ENCODE measurements at regions not wholly inside any gene's neighbourhood (a gene's known extent, or its start where the extent isn't known, plus 50 kb on each side); places are given as distances from the start of the nearest gene placed in this dataset.

- H3K27ac ChIP-seq, result no peak overlapping the region
- TF ChIP-seq CTCF (IDR thresholded peaks at IDR 0.05), result no peak
- intact Hi-C loops (cut with DNase I), result no loop called here
- no peak for DNase-seq
- H3K9me3 ChIP-seq, result no peaks in the 10 kb centered on the region
- H3K36me3 ChIP-seq (ENCODE audit: insufficient read depth in 1 of 2, low read depth in 1 of 2), result no peaks in the 10 kb centered on the region
- no peak for ATAC-seq
- H3K4me3 ChIP-seq, result no peak overlapping the region
- no peaks in the 10 kb centered on the region for H3K27me3 ChIP-seq (ENCODE audit: insufficient read depth in 3 of 3, low read length in 2 of 3)
- 64 to 70% (median 68%) methylated on average over 4 of the region's 4 CpGs for WGBS, 3 donors
- no peaks in the 10 kb centered on the region for H3K4me1 ChIP-seq
Observed at GRCh38 chr7:53245721-53246120, 210.3 kb downstream of the POM121L12 start.

GRCh38 chr7:53246957-53247356, 211.5 kb downstream of the POM121L12 start:
- H3K27me3 ChIP-seq (ENCODE audit: insufficient read depth in 3 of 3, low read length in 2 of 3), result no peaks in the 10 kb centered on the region
- TF ChIP-seq CTCF (IDR thresholded peaks at IDR 0.05), result no peak
- intact Hi-C loops (cut with DNase I), result no loop called here
- ATAC-seq, result no peak
- no peaks in the 10 kb centered on the region for H3K4me1 ChIP-seq
- H3K36me3 ChIP-seq (ENCODE audit: insufficient read depth in 1 of 2, low read depth in 1 of 2), result no peaks in the 10 kb centered on the region
- no peaks in the 10 kb centered on the region for H3K9me3 ChIP-seq
- DNase-seq, result no peak
- no peak overlapping the region for H3K27ac ChIP-seq
- H3K4me3 ChIP-seq, result no peak overlapping the region
- 71 to 72% (median 72%) methylated on average over 1 of the region's 1 CpG for WGBS, 3 donors

- H3K9me3 ChIP-seq, result no peaks in the 10 kb centered on the region
- 40 to 72% (median 63%) methylated on average over 1 of the region's 1 CpG for WGBS, 3 donors
- TF ChIP-seq CTCF (IDR thresholded peaks at IDR 0.05), result no peak
- H3K27ac ChIP-seq, result no peak overlapping the region
- H3K4me3 ChIP-seq, result no peak overlapping the region
- no peak for ATAC-seq
- H3K27me3 ChIP-seq (ENCODE audit: insufficient read depth in 3 of 3, low read length in 2 of 3), result no peaks in the 10 kb centered on the region
- intact Hi-C loops (cut with DNase I), result no loop called here
- DNase-seq, result no peak
- no peaks in the 10 kb centered on the region for H3K36me3 ChIP-seq (ENCODE audit: insufficient read depth in 1 of 2, low read depth in 1 of 2)
- no peaks in the 10 kb centered on the region for H3K4me1 ChIP-seq
Observed at GRCh38 chr7:53252539-53252938, 217.1 kb downstream of the POM121L12 start.

- Histone ChIP-seq H3K27ac (no peak overlapping the region), H3K9me3 (no peaks in the 10 kb centered on the region), H3K27me3 (ENCODE audit: insufficient read depth in 3 of 3, low read length in 2 of 3) (no peaks in the 10 kb centered on the region), H3K4me1 (no peaks in the 10 kb centered on the region), H3K36me3 (ENCODE audit: insufficient read depth in 1 of 2, low read depth in 1 of 2) (no peaks in the 10 kb centered on the region), H3K4me3 (no peak overlapping the region)
- DNase-seq (no peak), ATAC-seq (no peak)
- WGBS, 3 donors, result 45 to 49% (median 47%) methylated on average over 4 of the region's 4 CpGs
- intact Hi-C loops (cut with DNase I), result no loop called here
- no peak for TF ChIP-seq CTCF (IDR thresholded peaks at IDR 0.05)
Observed at GRCh38 chr7:53272081-53272480, 236.6 kb downstream of the POM121L12 start.

GRCh38 chr7:53281312-53281711, 245.9 kb downstream of the POM121L12 start:
- no peaks in the 10 kb centered on the region for H3K36me3 ChIP-seq (ENCODE audit: insufficient read depth in 1 of 2, low read depth in 1 of 2)
- H3K27ac ChIP-seq, result no peak overlapping the region
- 82 to 85% (median 85%) methylated on average over 5 of the region's 5 CpGs for WGBS, 3 donors
- intact Hi-C loops (cut with DNase I), result no loop called here
- TF ChIP-seq CTCF (IDR thresholded peaks at IDR 0.05), result no peak
- no peak overlapping the region for H3K4me3 ChIP-seq
- H3K4me1 ChIP-seq, result no peaks in the 10 kb centered on the region
- ATAC-seq, result no peak
- no peaks in the 10 kb centered on the region for H3K27me3 ChIP-seq (ENCODE audit: insufficient read depth in 3 of 3, low read length in 2 of 3)
- H3K9me3 ChIP-seq, result no peaks in the 10 kb centered on the region
- no peak for DNase-seq
